ENCODE measurements at regions not wholly inside any gene's neighbourhood (a gene's known extent, or its start where the extent isn't known, plus 50 kb on each side); places are given as distances from the start of the nearest gene placed in this dataset.
A peak's percentile ranks its signal among the peaks of the same experiment; 100 is the strongest.
"Not testable (repeated sequence)": the region's sequence is repeated elsewhere in the genome, so short reads cannot be mapped to it uniquely, and the experiment has no call there.

DNA sequence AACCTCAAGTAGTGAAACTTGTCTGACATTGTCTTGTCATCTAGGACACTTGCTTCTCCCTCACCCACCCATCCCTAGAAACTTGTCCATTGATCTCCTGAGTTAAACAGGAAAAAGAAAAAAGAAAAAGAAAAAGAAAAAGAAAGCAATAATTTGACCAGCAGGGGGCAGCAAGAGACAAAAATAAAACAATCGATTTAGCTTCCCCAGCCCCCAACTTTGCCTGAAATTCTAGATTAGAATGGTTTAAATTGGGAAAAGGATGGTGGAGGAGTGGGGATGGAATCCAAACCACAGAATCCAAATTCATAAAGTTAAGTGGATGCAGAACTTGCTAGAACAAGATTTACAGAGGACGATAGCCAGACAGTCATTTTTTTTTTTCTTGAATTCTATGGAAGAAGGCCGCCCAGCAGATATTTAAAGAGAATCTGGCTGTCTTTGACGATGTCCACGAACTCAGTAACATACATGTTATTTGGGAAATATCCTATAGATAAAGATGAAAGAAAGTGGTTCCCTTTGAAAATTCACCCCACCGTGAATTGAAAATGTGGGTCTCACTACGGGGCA lies 282.9 kb downstream of the USP46 start:
- intact Hi-C loops (cut with DNase I) = loop anchor here (5.0 kb wide), 1 partner anchor 611 kb away; no protein-coding TSS in a partner anchor
- peak; percentile 4 to 13 for DNase-seq

DNA sequence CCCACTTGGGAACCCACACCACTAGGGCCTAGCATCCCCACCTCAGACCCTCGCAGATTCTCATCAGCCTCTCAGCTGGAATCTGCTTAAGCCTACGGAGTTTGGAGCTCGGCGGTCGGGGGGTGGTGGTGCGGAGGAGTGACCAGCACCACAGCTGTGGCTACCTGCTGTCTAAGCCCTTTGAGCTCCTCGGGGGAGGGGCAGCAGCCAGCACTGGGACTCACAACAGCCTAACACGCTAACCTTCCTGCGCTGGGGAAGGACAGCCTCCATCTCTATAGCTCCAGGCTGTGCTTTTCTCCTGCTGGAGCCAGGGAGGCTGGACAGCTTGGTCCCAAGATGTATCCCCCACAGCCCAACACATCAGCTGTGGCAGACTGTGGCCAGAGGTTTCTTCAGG lies 281.5 kb downstream of the USP46 start:
- DNase-seq = no peak
- no peaks in the 10 kb centered on the region for H3K4me1 ChIP-seq
- no peaks in the 10 kb centered on the region for H3K27me3 ChIP-seq
- TF ChIP-seq POLR2A (IDR thresholded peaks at IDR 0.05) = no peak
- TF ChIP-seq, protein P1, sequence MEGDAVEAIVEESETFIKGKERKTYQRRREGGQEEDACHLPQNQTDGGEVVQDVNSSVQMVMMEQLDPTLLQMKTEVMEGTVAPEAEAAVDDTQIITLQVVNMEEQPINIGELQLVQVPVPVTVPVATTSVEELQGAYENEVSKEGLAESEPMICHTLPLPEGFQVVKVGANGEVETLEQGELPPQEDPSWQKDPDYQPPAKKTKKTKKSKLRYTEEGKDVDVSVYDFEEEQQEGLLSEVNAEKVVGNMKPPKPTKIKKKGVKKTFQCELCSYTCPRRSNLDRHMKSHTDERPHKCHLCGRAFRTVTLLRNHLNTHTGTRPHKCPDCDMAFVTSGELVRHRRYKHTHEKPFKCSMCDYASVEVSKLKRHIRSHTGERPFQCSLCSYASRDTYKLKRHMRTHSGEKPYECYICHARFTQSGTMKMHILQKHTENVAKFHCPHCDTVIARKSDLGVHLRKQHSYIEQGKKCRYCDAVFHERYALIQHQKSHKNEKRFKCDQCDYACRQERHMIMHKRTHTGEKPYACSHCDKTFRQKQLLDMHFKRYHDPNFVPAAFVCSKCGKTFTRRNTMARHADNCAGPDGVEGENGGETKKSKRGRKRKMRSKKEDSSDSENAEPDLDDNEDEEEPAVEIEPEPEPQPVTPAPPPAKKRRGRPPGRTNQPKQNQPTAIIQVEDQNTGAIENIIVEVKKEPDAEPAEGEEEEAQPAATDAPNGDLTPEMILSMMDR (IDR thresholded peaks at IDR 0.05) = no peak
- H3K4me3 ChIP-seq (replicated peaks in 1 of 3) = no peak overlapping the region
- no peak overlapping the region for H3K27ac ChIP-seq
- 54 to 78% methylated on average over 4 to 9 of the region's 9 CpGs for WGBS, 2 donors
- H3K36me3 ChIP-seq = no peaks in the 10 kb centered on the region
- H3K9me3 ChIP-seq = no peaks in the 10 kb centered on the region
- intact Hi-C loops (cut with DNase I) = loop anchor here (5.0 kb wide), 1 partner anchor 610 kb away; no protein-coding TSS in a partner anchor

More for the DNA sequence above, 282.9 kb downstream of the USP46 start:
- no peaks in the 10 kb centered on the region for H3K9me3 ChIP-seq
- H3K4me3 ChIP-seq (replicated peaks in 1 of 3) = no peak overlapping the region
- H3K27ac ChIP-seq = no peak overlapping the region
- no peaks in the 10 kb centered on the region for H3K27me3 ChIP-seq
- no peaks in the 10 kb centered on the region for H3K4me1 ChIP-seq
- WGBS, 2 donors = 62 to 67% methylated on average over 7 of the region's 7 CpGs
- TF ChIP-seq, protein P1 (IDR thresholded peaks at IDR 0.05) = peak in 5 of 6 experiments; percentile 29 to 65 (median 49)
- TF ChIP-seq POLR2A (IDR thresholded peaks at IDR 0.05) = no peak
- H3K36me3 ChIP-seq = no peaks in the 10 kb centered on the region

DNA sequence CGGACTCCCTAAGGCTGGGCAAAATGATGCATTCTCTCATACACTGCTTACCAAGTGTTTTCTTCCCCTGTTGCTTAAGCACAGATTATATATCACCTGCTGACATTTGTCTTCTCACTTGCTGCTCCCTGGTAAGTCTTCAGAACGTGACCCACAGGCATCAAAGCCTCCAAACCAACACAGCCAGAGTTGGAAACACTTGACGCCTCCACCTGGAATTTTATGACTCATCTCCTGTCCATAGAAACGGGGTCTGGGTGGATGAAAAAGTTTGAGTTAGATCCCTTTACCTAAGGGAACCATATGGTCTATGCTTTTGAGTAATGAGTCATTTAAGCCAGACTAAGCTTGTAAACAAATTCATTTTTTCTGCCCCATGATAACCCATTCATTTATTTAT lies 251.6 kb downstream of the USP46 start:
- TF ChIP-seq POLR2A (IDR thresholded peaks at IDR 0.05) = no peak
- TF ChIP-seq, protein P1 (IDR thresholded peaks at IDR 0.05) = no peak
- H3K9me3 ChIP-seq = no peaks in the 10 kb centered on the region
- no peak overlapping the region for H3K4me3 ChIP-seq (replicated peaks in 1 of 3)
- H3K27ac ChIP-seq = no peak overlapping the region
- no peak for DNase-seq
- intact Hi-C loops (cut with DNase I) = no loop called here
- WGBS, 2 donors = 49 to 51% methylated on average over 4 of the region's 4 CpGs
- no peaks in the 10 kb centered on the region for H3K27me3 ChIP-seq
- H3K36me3 ChIP-seq = no peaks in the 10 kb centered on the region
- no peaks in the 10 kb centered on the region for H3K4me1 ChIP-seq

DNA sequence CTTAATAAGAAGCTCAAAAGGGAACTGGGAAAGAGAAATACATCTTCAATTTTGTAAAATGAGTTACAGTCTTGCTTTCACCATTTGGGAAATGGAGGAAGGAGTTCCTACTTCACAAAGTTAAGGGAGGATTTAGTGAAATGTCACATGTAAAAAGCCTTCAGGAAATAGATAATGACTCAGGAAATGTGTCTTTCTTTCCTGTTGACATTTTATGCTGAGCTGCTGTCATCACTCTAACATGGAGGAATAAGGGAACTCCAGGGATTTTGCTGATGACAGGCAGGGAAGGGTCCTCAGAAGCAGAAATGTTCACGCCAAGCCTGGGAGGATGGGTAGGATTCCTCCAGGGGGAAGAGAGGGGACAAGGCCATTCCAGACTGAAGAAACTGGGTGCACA lies 251.1 kb downstream of the USP46 start:
- no peak for DNase-seq
- Histone ChIP-seq H3K27ac (no peak overlapping the region), H3K4me3 (replicated peaks in 1 of 3) (no peak overlapping the region), H3K27me3 (no peaks in the 10 kb centered on the region), H3K4me1 (no peaks in the 10 kb centered on the region), H3K36me3 (no peaks in the 10 kb centered on the region), H3K9me3 (no peaks in the 10 kb centered on the region)
- intact Hi-C loops (cut with DNase I) = no loop called here
- TF ChIP-seq, protein P1 (IDR thresholded peaks at IDR 0.05) = no peak
- no peak for TF ChIP-seq POLR2A (IDR thresholded peaks at IDR 0.05)
- 76 to 81% methylated on average over 1 of the region's 1 CpG for WGBS, 2 donors

DNA sequence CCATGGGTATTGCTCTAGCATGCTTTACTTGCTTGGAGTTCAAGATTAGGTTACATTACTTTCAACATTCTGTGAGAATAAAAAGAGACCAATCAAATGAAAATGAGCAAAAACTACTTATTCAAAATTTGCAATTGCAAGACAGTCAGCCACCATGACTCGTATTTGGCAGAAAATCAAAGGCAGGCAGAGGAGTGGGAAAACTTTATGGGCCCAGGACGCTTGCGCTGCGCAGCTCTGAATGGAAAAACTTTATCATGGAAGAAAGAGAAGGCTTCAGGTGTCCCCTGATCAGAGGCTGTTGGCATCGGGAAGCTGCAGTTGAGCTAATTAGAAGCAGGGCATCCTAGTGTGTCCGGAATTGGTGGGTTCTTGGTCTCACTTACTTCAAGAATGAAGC lies 250.6 kb downstream of the USP46 start:
- Histone ChIP-seq H3K36me3 (no peaks in the 10 kb centered on the region), H3K9me3 (no peaks in the 10 kb centered on the region), H3K27me3 (no peaks in the 10 kb centered on the region), H3K4me1 (no peaks in the 10 kb centered on the region), H3K4me3 (replicated peaks in 1 of 3) (no peak overlapping the region), H3K27ac (no peak overlapping the region)
- intact Hi-C loops (cut with DNase I) = no loop called here
- 82 to 85% methylated on average over 6 of the region's 6 CpGs for WGBS, 2 donors
- no peak for TF ChIP-seq POLR2A (IDR thresholded peaks at IDR 0.05)
- TF ChIP-seq, protein P1 (IDR thresholded peaks at IDR 0.05) = no peak
- no peak for DNase-seq

DNA sequence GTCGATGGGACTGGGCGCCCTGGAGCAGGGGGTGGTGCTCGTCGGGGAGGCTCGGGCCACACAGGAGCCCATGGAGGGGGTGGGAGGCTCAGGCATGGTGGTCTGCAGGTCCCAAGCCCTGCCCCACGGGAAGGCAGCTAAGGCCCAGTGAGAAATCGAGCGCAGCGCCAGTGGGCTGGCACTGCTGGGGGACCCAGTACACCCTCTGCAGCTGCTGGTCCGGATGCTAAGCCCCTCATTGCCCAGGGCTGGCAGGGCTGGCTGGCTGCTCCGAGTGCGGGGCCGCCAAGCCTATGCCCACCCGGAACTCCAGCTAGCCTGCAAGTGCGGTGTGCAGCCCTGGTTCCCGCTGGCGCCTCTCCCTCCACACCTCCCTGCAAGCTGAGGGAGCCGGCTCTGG lies 249.3 kb downstream of the USP46 start:
- H3K4me1 ChIP-seq; H3K36me3 ChIP-seq; H3K27ac ChIP-seq; H3K9me3 ChIP-seq; intact Hi-C loops (cut with DNase I); H3K27me3 ChIP-seq; DNase-seq; H3K4me3 ChIP-seq (replicated peaks in 1 of 3): not testable (repeated sequence)
- WGBS, 2 donors = 96 to 98% methylated on average over 4 to 16 of the region's 18 CpGs

Data from thyroid gland (tissue), 4 donors.